ENCODE measurements at regions not wholly inside any gene's neighbourhood (a gene's known extent, or its start where the extent isn't known, plus 50 kb on each side); places are given as distances from the start of the nearest gene placed in this dataset.

- Histone ChIP-seq H3K36me3 (no peaks in the 10 kb centered on the region), H3K27ac (no peak overlapping the region), H3K9me3 (no peaks in the 10 kb centered on the region), H3K4me1 (no peaks in the 10 kb centered on the region), H3K27me3 (no peaks in the 10 kb centered on the region), H3K4me3 (no peak overlapping the region)
- DNase-seq, result no peak
- TF ChIP-seq POLR2AphosphoS5 (IDR thresholded peaks at IDR 0.05) (no peak), CTCF (IDR thresholded peaks at IDR 0.05) (no peak), EP300 (IDR thresholded peaks at IDR 0.05) (no peak), POLR2A (IDR thresholded peaks at IDR 0.05) (no peak)
- intact Hi-C loops (cut with DNase I; ENCODE audit: low total_unique reads), result no loop called here
- WGBS, 5 donors, result 92 to 97% (median 96%) methylated on average over 3 of the region's 3 CpGs
Observed at GRCh38 chr9:8143677-8144076, 344.1 kb upstream of the DMAC1 start.

- Histone ChIP-seq H3K4me3 (no peak overlapping the region), H3K27me3 (no peaks in the 10 kb centered on the region), H3K27ac (no peak overlapping the region), H3K36me3 (no peaks in the 10 kb centered on the region), H3K4me1 (no peaks in the 10 kb centered on the region), H3K9me3 (no peaks in the 10 kb centered on the region)
- WGBS, 5 donors, result 33 to 59% (median 40%) methylated on average over 2 of the region's 2 CpGs
- no peak for DNase-seq
- no peak for TF ChIP-seq POLR2A (IDR thresholded peaks at IDR 0.05)
- no peak for TF ChIP-seq POLR2AphosphoS5 (IDR thresholded peaks at IDR 0.05)
- TF ChIP-seq EP300 (IDR thresholded peaks at IDR 0.05), result no peak
- TF ChIP-seq CTCF (IDR thresholded peaks at IDR 0.05), result no peak
- intact Hi-C loops (cut with DNase I; ENCODE audit: low total_unique reads), result no loop called here
Observed at GRCh38 chr9:8140557-8140956, 341.0 kb upstream of the DMAC1 start.

- TF ChIP-seq POLR2AphosphoS5 (IDR thresholded peaks at IDR 0.05) (no peak), POLR2A (IDR thresholded peaks at IDR 0.05) (no peak), CTCF (IDR thresholded peaks at IDR 0.05) (no peak), EP300 (IDR thresholded peaks at IDR 0.05) (no peak)
- no peak overlapping the region for H3K4me3 ChIP-seq
- no peaks in the 10 kb centered on the region for H3K9me3 ChIP-seq
- no peak overlapping the region for H3K27ac ChIP-seq
- intact Hi-C loops (cut with DNase I; ENCODE audit: low total_unique reads), result no loop called here
- WGBS, 5 donors, result 89 to 100% (median 97%) methylated on average over 1 of the region's 1 CpG
- no peaks in the 10 kb centered on the region for H3K4me1 ChIP-seq
- no peak for DNase-seq
- H3K27me3 ChIP-seq, result no peaks in the 10 kb centered on the region
- H3K36me3 ChIP-seq, result no peaks in the 10 kb centered on the region
Observed at GRCh38 chr9:8139756-8140155, 340.2 kb upstream of the DMAC1 start.

- no peak overlapping the region for H3K27ac ChIP-seq
- H3K4me1 ChIP-seq, result no peaks in the 10 kb centered on the region
- DNase-seq, result no peak
- 41 to 71% (median 64%) methylated on average over 1 of the region's 1 CpG for WGBS, 5 donors
- H3K27me3 ChIP-seq, result no peaks in the 10 kb centered on the region
- TF ChIP-seq EP300 (IDR thresholded peaks at IDR 0.05) (no peak), POLR2A (IDR thresholded peaks at IDR 0.05) (no peak), CTCF (IDR thresholded peaks at IDR 0.05) (no peak), POLR2AphosphoS5 (IDR thresholded peaks at IDR 0.05) (no peak)
- intact Hi-C loops (cut with DNase I; ENCODE audit: low total_unique reads), result no loop called here
- H3K4me3 ChIP-seq, result no peak overlapping the region
- no peaks in the 10 kb centered on the region for H3K9me3 ChIP-seq
- no peaks in the 10 kb centered on the region for H3K36me3 ChIP-seq
Observed at GRCh38 chr9:8136477-8136876, 336.9 kb upstream of the DMAC1 start.
